Activated CD8-positive, alpha-beta memory T cell treated with anti-CD3 and anti-CD28 coated beads, Interleukin-2, amount 10 ng/mL, durations not matched to agents 7 days and 5 days (primary cell): ENCODE measurements at regions not wholly inside any gene's neighbourhood (a gene's known extent, or its start where the extent isn't known, plus 50 kb on each side); places are given as distances from the start of the nearest gene placed in this dataset.
"Not testable (repeated sequence)": the region's sequence is repeated elsewhere in the genome, so short reads cannot be mapped to it uniquely, and the experiment has no call there.

ENCODE experiments used
- ATAC-seq: fragments of 150-1000 bp; cut with Tn5 transposase; one replicate; pipeline ENCODE4 v1.10.0; 2021; ENCODE audit warnings: moderate library complexity
- CTCF ChIA-PET: fragments of 350-600 bp; sonication (Branson Sonifier 250); formaldehyde crosslinking; loops from one replicate; lab custom pipeline; 2021; ENCODE audit warnings: antibody characterized with exemption; lab: Charles Lee
- DNase-seq: peaks from one replicate; pipeline ENCODE4 v3.0.0-alpha.2; 2020
- H3K27ac Mint-ChIP-seq: one replicate; pipeline ENCODE4 v1.8.0; 2021; ENCODE audit warnings: mild to moderate bottlenecking, mixed read lengths
- H3K27me3 Mint-ChIP-seq: one replicate; pipeline ENCODE4 v1.8.0; 2021; ENCODE audit warnings: mixed read lengths
- H3K36me3 Mint-ChIP-seq: one replicate; pipeline ENCODE4 v1.8.0; 2021; ENCODE audit warnings: mild to moderate bottlenecking, mixed read lengths
- H3K4me1 Mint-ChIP-seq: one replicate; pipeline ENCODE4 v1.8.0; 2021; ENCODE audit warnings: mixed read lengths
- H3K4me3 Mint-ChIP-seq: one replicate; pipeline ENCODE4 v1.8.0; 2021; ENCODE audit warnings: mild to moderate bottlenecking, moderate library complexity, mixed read lengths
- H3K9me3 Mint-ChIP-seq: one replicate; pipeline ENCODE4 v1.8.0; 2022; ENCODE audit warnings: low read depth, mixed read lengths

DNA sequence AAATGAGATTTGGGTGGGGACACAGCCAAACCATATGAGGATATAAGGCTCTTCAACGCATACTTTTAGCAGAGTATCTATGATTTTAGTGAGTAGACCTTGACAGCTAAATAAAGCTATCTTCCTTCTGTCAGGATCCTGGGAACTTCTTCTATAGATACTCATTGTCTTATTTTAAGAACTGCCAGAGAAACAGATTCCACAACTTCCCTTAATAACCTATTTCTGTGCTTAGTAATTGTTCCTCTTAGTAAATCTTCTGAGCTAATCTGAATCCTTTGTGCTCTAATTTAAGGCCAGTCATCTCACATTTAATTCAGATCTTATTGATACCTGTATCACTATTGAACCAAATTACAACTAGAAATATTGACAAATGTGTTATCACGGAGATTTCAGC, 64.0 kb upstream of the CEP85L start:
- no peaks in the 10 kb centered on the region for H3K27me3 Mint-ChIP-seq
- H3K9me3 Mint-ChIP-seq: no peaks in the 10 kb centered on the region
- peaks cover 2% of the 10 kb centered on the region for H3K36me3 Mint-ChIP-seq
- no peak overlapping the region for H3K27ac Mint-ChIP-seq
- peaks cover 45% of the 10 kb centered on the region for H3K4me1 Mint-ChIP-seq
- H3K4me3 Mint-ChIP-seq: no peak overlapping the region
- DNase-seq (no peak), ATAC-seq (no peak)
- CTCF ChIA-PET: no interaction called here

DNA sequence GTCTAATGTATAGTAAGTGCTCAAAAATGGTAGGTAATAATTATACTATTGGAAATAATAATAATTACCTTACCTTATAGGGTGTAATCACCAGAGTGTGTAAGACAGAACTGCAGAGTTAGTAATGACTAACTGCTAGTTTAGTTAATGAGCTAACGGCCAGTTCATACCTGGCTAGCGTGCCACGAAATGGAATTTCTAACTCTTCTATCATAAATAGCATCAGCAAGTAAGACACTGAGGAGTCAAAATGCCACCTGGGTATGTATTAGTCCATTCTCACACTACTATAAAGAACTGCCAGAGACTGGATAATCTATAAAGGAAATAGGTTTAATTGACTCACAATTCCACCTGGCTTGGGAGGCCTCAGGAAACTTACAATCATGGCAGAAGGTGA, 63.4 kb upstream of the CEP85L start:
- H3K27ac Mint-ChIP-seq: no peak overlapping the region
- DNase-seq (no peak), ATAC-seq (no peak)
- H3K4me1 Mint-ChIP-seq: peaks cover 46% of the 10 kb centered on the region
- H3K27me3 Mint-ChIP-seq: no peaks in the 10 kb centered on the region
- no peaks in the 10 kb centered on the region for H3K9me3 Mint-ChIP-seq
- CTCF ChIA-PET: no interaction called here
- H3K4me3 Mint-ChIP-seq: no peak overlapping the region
- H3K36me3 Mint-ChIP-seq: peaks cover 2% of the 10 kb centered on the region

DNA sequence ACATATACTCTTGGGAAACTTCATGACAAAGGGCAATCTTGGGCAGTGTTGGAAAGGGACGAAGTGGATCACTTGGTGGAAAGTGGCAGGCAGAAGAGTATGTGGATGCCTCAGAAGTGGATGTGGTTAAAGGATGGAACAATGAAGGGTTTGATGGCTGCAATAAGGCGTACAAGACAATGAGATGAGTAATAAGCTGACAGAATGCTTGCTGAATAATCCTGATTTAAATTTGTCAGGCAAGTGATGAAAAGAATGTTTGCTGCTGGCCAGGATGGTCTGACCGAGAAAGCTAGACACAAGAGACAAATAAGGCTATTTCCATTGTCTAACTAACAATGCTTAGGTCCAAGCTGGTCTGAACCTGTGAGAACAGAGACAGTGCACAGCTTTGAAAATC, 61.6 kb upstream of the CEP85L start:
- Mint-ChIP-seq H3K27me3 (no peaks in the 10 kb centered on the region), H3K4me1 (peaks cover 34% of the 10 kb centered on the region), H3K36me3 (peaks cover 4% of the 10 kb centered on the region), H3K27ac (no peak overlapping the region), H3K4me3 (no peak overlapping the region), H3K9me3 (no peaks in the 10 kb centered on the region)
- CTCF ChIA-PET: interaction anchor here (0.6 to 2.4 kb wide), 4 partner anchors 9 to 88 kb away, joined by 3 to 6 read pairs (median 4); no protein-coding TSS in a partner anchor
- DNase-seq (no peak), ATAC-seq (no peak)

DNA sequence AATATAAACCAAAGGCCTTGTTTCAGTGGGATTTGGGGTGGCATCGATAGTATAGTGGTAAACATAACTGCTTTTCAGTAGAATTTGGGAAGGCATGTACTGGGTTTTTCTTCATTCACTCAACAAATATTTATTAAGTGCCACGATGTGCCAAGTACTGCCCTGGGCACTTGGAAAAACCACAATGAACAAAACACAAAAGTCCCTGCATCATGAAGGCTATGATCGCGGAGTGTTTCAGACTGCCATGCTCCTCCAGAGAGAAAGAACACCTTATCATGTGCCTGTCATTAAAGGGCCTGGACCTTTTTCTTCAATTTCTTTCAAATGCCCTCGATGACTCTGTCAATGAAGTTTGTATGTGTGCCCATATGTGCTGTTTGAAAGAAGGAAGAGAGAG, 59.2 kb upstream of the CEP85L start:
- Mint-ChIP-seq H3K36me3 (peaks cover 15% of the 10 kb centered on the region), H3K9me3 (no peaks in the 10 kb centered on the region), H3K4me3 (peak overlapping the region; percentile 96), H3K27ac (peak overlapping the region; percentile 96), H3K27me3 (no peaks in the 10 kb centered on the region), H3K4me1 (peaks cover 54% of the 10 kb centered on the region)
- no peak for DNase-seq
- CTCF ChIA-PET: interaction anchor here (1.4 to 2.5 kb wide), 4 partner anchors 14 to 60 kb away, joined by 4 to 10 read pairs (median 6); no protein-coding TSS in a partner anchor
- no peak for ATAC-seq

DNA sequence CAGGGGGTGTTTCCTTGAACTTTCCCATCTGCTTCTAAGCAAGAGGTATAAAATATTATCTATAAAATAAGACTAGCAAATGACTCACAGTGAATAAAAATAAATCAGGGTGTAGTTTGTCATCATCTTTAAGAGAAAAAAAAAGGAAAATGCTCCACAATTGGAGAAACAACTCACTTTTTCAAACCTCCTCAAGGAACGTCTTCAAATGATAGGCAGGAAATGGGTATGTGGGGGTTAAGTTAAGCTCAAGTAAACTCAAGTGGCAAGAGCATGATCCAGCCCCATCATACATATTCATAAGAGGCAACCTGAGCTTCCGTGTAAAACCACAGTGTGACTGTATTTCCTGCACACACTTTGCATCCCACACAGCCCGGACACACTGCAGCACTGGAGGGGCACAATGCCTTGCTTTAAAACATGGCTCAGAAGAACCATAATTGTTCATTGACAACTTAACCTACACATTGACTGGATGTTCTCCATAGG, 58.5 kb upstream of the CEP85L start:
- Mint-ChIP-seq H3K4me1 (peaks cover 61% of the 10 kb centered on the region), H3K36me3 (peaks cover 18% of the 10 kb centered on the region), H3K9me3 (no peaks in the 10 kb centered on the region), H3K27me3 (no peaks in the 10 kb centered on the region), H3K27ac (peak overlapping the region; percentile 96), H3K4me3 (peak overlapping the region; percentile 96)
- peak; percentile 88 for ATAC-seq
- peak; percentile 91 for DNase-seq
- CTCF ChIA-PET: interaction anchor here (0.9 to 2.5 kb wide), 13 partner anchors 13 to 185 kb away, joined by 3 to 10 read pairs (median 5); partner anchors contain the start of gene CEP85L

DNA sequence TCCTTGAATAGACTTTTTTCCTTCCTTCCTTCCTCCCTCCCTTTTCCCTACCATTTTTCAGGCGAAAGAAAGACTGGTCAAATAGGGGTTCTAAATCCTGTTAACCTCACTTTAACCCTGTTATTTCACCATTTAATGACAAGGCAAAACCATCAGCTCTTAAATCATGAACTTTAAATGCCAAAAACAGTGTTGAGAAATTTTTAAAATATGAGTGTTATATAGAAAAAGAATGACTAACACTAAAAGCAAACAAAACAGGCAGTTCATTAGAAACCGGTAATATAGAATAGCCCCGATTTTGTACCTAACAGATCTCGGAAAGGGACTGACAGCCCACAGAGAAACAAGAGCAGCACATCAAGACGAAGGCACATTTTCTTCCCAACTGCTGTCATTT, 57.4 kb upstream of the CEP85L start:
- peak overlapping the region; percentile 96 for H3K4me3 Mint-ChIP-seq
- no peaks in the 10 kb centered on the region for H3K27me3 Mint-ChIP-seq
- no peak for ATAC-seq
- CTCF ChIA-PET: interaction anchor here (0.8 to 2.5 kb wide), 9 partner anchors 12 to 92 kb away, joined by 3 to 10 read pairs (median 7); partner anchors contain the start of gene CEP85L
- no peak for DNase-seq
- H3K9me3 Mint-ChIP-seq: no peaks in the 10 kb centered on the region
- H3K27ac Mint-ChIP-seq: peak overlapping the region; percentile 96
- peaks cover 22% of the 10 kb centered on the region for H3K36me3 Mint-ChIP-seq
- peaks cover 71% of the 10 kb centered on the region for H3K4me1 Mint-ChIP-seq

DNA sequence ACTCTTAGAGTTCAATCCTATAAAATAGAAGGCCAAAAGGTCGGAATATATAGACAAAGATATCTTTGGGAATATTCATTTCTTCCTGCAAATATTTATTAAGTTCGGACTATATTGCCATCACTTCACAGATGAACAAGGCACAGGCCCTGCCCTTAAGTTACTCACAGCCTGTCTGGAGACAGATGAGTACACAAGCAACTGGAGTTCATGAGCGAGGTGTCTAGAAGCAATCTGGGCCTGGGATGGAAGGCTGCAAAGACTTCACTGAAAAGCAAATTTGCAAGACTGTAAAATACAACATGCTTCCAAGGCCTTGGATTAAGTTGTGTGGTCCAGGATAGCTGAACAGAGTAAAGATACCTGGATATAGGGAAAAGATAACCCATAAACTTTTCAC, 56.7 kb upstream of the CEP85L start:
- no peaks in the 10 kb centered on the region for H3K9me3 Mint-ChIP-seq
- CTCF ChIA-PET: interaction anchor here (0.8 to 2.5 kb wide), 2 partner anchors 11 to 92 kb away, joined by 3 to 10 read pairs; no protein-coding TSS in a partner anchor
- DNase-seq (no peak), ATAC-seq (no peak)
- H3K27me3 Mint-ChIP-seq: no peaks in the 10 kb centered on the region
- H3K36me3 Mint-ChIP-seq: peaks cover 24% of the 10 kb centered on the region
- peak overlapping the region; percentile 96 for H3K27ac Mint-ChIP-seq
- peaks cover 69% of the 10 kb centered on the region for H3K4me1 Mint-ChIP-seq
- H3K4me3 Mint-ChIP-seq: peak overlapping the region; percentile 96

DNA sequence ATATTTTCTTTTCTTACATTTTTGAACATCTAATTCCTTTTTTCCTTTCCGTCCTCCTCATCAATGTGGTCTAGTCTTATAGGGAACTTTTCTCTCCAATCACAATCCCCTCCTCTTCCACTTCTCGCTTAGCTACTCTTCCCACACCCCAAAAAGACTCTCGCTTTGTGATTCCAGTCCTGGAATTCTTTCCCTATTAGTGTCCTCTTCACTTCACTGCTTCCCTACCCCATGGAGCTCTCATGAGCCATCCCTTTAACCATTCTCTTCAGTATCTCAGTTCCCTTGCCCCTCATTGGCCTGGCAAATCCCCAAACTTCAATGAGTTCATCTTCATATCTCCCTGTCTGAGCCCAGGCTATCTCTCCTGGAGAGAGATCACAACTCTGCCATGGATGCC, 55.3 kb upstream of the CEP85L start:
- Mint-ChIP-seq H3K4me3 (peak overlapping the region; percentile 70), H3K36me3 (peaks cover 30% of the 10 kb centered on the region), H3K4me1 (peaks cover 60% of the 10 kb centered on the region), H3K27ac (peak overlapping the region; percentile 89), H3K9me3 (no peaks in the 10 kb centered on the region), H3K27me3 (no peaks in the 10 kb centered on the region)
- ATAC-seq: no peak
- CTCF ChIA-PET: interaction anchor here (0.9 to 1.6 kb wide), 7 partner anchors 18 to 188 kb away, joined by 3 to 8 read pairs (median 4); partner anchors contain the start of gene CEP85L
- no peak for DNase-seq

DNA sequence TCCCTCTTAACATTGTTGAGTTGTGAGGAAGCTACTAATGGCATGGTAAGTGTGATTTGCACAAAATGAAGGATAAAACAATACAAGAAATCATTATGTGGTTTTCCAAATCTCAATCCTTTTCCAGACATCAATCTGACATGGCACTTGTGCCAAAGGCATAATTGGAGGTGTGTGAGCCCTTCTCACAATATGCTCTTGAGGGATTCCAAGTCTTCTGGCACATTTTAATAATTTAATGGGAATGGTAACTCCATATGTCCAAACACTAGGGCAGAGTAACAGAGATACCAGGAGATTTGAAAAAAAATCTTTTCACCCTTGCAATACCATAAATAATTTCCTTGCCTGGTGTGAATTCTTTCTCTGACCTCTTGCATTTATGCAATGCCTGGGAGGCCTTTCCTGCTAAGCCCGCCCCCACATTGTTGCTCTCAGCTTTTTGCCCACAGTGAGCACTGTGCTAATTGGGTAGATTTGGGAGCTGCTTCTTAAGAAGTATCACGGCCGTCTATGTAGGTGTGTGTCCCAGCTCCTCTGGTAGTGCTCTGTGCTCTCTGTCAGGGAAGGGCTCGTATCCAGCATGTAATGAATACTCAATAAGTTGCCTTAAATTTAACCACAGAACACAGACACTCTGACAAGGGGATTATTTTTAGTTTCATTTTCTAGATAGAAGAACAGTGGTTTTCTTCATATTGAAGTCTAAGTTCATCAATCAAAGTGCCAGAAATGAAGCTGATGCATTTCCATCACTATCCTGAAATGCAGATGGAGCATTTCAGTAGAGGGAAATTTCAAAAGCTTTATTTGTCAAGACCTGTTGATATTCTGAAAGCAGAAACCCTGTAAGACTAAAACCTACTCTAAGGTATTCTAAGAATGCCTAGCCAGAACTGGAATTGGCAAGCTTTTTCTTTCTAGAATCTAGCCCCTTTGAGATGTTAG, 54.4 kb upstream of the CEP85L start:
- H3K4me3 Mint-ChIP-seq: peak overlapping the region; percentile 70
- ATAC-seq: peak; percentile 38
- H3K36me3 Mint-ChIP-seq: peaks cover 38% of the 10 kb centered on the region
- peak; percentile 59 for DNase-seq
- CTCF ChIA-PET: interaction anchor here (0.9 to 1.6 kb wide), 10 partner anchors 9 to 189 kb away, joined by 3 to 8 read pairs (median 4); partner anchors contain the start of gene CEP85L
- no peaks in the 10 kb centered on the region for H3K9me3 Mint-ChIP-seq
- H3K27ac Mint-ChIP-seq: peak overlapping the region; percentile 89
- H3K4me1 Mint-ChIP-seq: peaks cover 54% of the 10 kb centered on the region
- H3K27me3 Mint-ChIP-seq: no peaks in the 10 kb centered on the region

DNA sequence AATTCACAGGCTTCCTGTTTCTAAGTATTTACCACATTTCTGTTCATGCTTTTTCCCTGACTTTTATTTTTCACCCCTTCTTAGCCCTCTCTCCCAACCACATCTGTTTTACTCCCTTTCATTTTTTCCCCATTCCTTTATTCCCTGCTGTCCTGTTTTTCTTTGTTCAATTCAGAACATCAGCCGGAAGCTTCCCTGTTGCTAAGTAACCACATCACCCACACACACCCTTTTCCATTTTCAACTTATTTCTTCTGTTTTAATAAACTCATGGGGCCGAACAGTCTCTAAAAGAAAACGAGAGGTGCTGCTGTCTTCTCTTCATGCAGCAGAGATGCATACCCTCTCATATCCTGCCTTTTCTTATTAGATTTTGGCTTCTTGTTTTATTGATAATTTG, 53.5 kb upstream of the CEP85L start:
- H3K4me1 Mint-ChIP-seq: peaks cover 51% of the 10 kb centered on the region

DNA sequence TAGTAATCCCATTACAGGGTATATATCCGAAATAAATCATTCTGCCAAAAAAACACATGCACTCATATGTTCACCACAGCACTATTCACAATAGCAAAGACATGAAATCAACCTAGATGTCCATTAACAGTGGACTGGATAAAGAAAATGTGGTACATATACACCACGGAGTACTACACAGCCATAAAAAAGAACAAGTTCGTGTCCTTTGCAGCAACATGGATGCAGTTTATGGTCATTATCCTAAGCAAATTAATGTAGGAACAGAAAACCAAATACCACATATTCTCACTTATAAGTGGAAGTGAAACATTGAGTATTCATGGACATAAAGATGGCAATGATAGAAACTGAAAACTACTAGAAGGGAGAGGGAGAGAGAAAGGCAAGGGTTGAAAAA, 49.9 kb upstream of the CEP85L start:
- Mint-ChIP-seq H3K36me3 (peaks cover 58% of the 10 kb centered on the region), H3K4me1 (peaks cover 35% of the 10 kb centered on the region)
- H3K27me3 Mint-ChIP-seq, DNase-seq, H3K4me3 Mint-ChIP-seq, ATAC-seq, H3K9me3 Mint-ChIP-seq, H3K27ac Mint-ChIP-seq, CTCF ChIA-PET: not testable (repeated sequence)

More for the DNA sequence above, 53.5 kb upstream of the CEP85L start:
- Mint-ChIP-seq H3K27ac (peak overlapping the region; percentile 72), H3K4me3 (no peak overlapping the region), H3K27me3 (no peaks in the 10 kb centered on the region), H3K36me3 (peaks cover 46% of the 10 kb centered on the region), H3K9me3 (no peaks in the 10 kb centered on the region)
- CTCF ChIA-PET: interaction anchor here (1.3 kb wide), 2 partner anchors 9 to 78 kb away, joined by 4 to 5 read pairs; no protein-coding TSS in a partner anchor
- ATAC-seq (no peak), DNase-seq (no peak)
